Natural killer cell (primary cell): ENCODE measurements at regions not wholly inside any gene's neighbourhood (a gene's known extent, or its start where the extent isn't known, plus 50 kb on each side); places are given as distances from the start of the nearest gene placed in this dataset.

Experiments
- ATAC-seq, 3 donors: fragments of 150-1000 bp in 2 of 3; fragments of 200-7000 bp in 1 of 3; cut with Tn5 transposase; 1 replicate in 1 of 3; 2 replicates in 2 of 3; pipeline ENCODE4 v1.10.0; 2021; ENCODE audit warnings: mild to moderate bottlenecking in 2 of 3, moderate library complexity in 2 of 3
- DNase-seq, 2 donors: peaks; one replicate each; pipeline versions ENCODE4 v3.0.0 to v3.0.0-alpha.2; 2013 to 2021; ENCODE audit warnings: mixed read lengths in 1 of 2
- H3K27ac ChIP-seq: one replicate; pipeline ENCODE4 v1.5.1; 2013; ENCODE audit warnings: mild to moderate bottlenecking, low read length
- H3K27me3 ChIP-seq: one replicate; pipeline ENCODE4 v1.6.1; 2013; ENCODE audit warnings: low read length; ENCODE audit not compliant: control insufficient read depth, insufficient read depth
- H3K36me3 ChIP-seq: one replicate; pipeline ENCODE4 v1.6.1; 2013; ENCODE audit warnings: low read length; ENCODE audit not compliant: control insufficient read depth, insufficient read depth
- H3K4me1 ChIP-seq: one replicate; pipeline ENCODE4 v1.6.1; 2013; ENCODE audit warnings: low read length; ENCODE audit not compliant: control insufficient read depth, insufficient read depth
- H3K4me3 ChIP-seq: one replicate; pipeline ENCODE4 v1.5.1; 2013; ENCODE audit warnings: low read length
- H3K9me3 ChIP-seq: one replicate; pipeline ENCODE4 v1.6.1; 2013; ENCODE audit warnings: low read length; ENCODE audit not compliant: control insufficient read depth, insufficient read depth
- H3K27ac Mint-ChIP-seq, 2 donors: one replicate each; pipeline ENCODE4 v1.8.0; 2022; ENCODE audit warnings: mild to moderate bottlenecking in 2 of 2, mixed read lengths in 2 of 2, moderate library complexity in 1 of 2
- H3K27me3 Mint-ChIP-seq, 2 donors: one replicate each; pipeline ENCODE4 v1.8.0; 2022; ENCODE audit warnings: low read depth in 2 of 2, mixed read lengths in 2 of 2
- H3K36me3 Mint-ChIP-seq: one replicate; pipeline ENCODE4 v1.8.0; 2022; ENCODE audit warnings: mixed read lengths
- H3K4me1 Mint-ChIP-seq, 2 donors: one replicate each; pipeline ENCODE4 v1.8.0; 2022; ENCODE audit warnings: mixed read lengths in 2 of 2
- H3K4me3 Mint-ChIP-seq: one replicate; pipeline ENCODE4 v1.8.0; 2022; ENCODE audit warnings: mild to moderate bottlenecking, moderate library complexity, mixed read lengths
- H3K9me3 Mint-ChIP-seq, 2 donors: one replicate each; pipeline ENCODE4 v1.8.0; 2022; ENCODE audit warnings: mixed read lengths in 2 of 2
- CTCF ChIP-seq: fragments of 200-600 bp; IDR thresholded peaks from one replicate; pipeline ENCODE4 v1.8.0; 2022; ENCODE audit warnings: antibody characterized with exemption
- WGBS: methylation state at CpG from one replicate; pipeline ENCODE4 v1.1.7; 2013; ENCODE audit warnings: missing lambda C conversion rate; ENCODE audit not compliant: insufficient coverage; 5-methylcytosine and 5-hydroxymethylcytosine counted together
- intact Hi-C: fragments of 100-400 bp; cut with micrococcal nuclease; formaldehyde crosslinking; loops from one replicate; pipeline ENCODE4 v1.14.2; 2022

DNA sequence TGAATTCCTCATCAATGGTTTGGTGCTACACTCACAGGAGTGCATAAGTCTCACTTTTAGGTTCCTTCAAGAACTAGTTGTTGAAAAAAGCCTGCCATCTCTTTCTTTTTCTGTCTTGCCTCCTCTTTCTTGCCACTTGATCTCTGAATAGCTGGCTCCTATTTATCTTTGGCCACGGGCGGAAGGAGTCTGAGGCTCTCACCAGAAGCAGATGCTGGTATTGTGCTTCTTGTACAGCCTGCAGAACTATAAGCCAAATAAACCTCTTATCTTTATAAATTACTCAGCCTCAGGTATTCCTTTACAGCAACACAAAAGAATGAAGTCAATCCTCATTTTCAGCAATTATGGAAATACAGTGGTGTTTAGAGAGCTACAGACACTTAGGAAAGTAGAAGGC, 247.1 kb upstream of the PRR16 start:
- intact Hi-C loops: no loop called here
- WGBS: 90% methylated on average over 2 of the region's 2 CpGs

DNA sequence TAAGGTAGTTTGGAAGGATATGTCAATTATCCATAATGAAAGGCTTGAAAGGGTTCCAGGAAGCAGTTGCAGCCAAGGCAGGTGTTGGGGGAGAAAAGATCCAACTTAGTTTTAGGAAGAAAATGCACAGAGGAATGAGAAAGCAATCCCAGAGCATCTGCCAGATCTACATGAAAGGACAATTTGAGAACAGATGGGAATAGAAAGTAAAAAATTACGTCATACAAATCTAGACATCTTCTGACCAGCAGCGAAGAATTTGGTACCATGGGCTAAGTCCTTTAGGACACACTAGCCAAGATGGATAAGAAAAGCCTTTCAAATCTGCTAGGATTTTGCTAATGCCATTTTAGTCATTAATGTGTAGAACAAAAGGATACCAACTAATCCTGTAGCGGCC, 244.1 kb upstream of the PRR16 start:
- intact Hi-C loops: no loop called here

More for the DNA sequence above, 247.1 kb upstream of the PRR16 start:
- Mint-ChIP-seq H3K4me3 (no peak overlapping the region), H3K9me3 (peaks cover 2 to 11% of the 10 kb centered on the region in 2 donors), H3K27me3 (no peaks in the 10 kb centered on the region), H3K4me1 (no peaks in the 10 kb centered on the region), H3K36me3 (peaks cover 10% of the 10 kb centered on the region), H3K27ac (no peak overlapping the region)
- DNase-seq (no peak), ATAC-seq (no peak)
- Histone ChIP-seq H3K4me1 (no peaks in the 10 kb centered on the region), H3K9me3 (no peaks in the 10 kb centered on the region), H3K36me3 (no peaks in the 10 kb centered on the region), H3K27me3 (no peaks in the 10 kb centered on the region), H3K27ac (no peak overlapping the region), H3K4me3 (no peak overlapping the region)
- TF ChIP-seq CTCF: no peak

GRCh38 chr5:120225524-120225923, 238.6 kb upstream of the PRR16 start:
- H3K4me1 ChIP-seq: no peaks in the 10 kb centered on the region
- H3K9me3 Mint-ChIP-seq: peaks cover 4 to 17% of the 10 kb centered on the region in 2 donors
- ATAC-seq (no peak), DNase-seq (no peak)
- H3K4me1 Mint-ChIP-seq: no peaks in the 10 kb centered on the region
- H3K4me3 ChIP-seq: no peak overlapping the region
- H3K27me3 ChIP-seq: no peaks in the 10 kb centered on the region
- peaks cover 3% of the 10 kb centered on the region for H3K9me3 ChIP-seq
- no peak overlapping the region for H3K27ac Mint-ChIP-seq
- WGBS: no CpG with 5 or more reads among the region's 2 CpGs
- no peaks in the 10 kb centered on the region for H3K36me3 Mint-ChIP-seq
- no peak for TF ChIP-seq CTCF
- no peak overlapping the region for H3K27ac ChIP-seq
- intact Hi-C loops: no loop called here
- no peaks in the 10 kb centered on the region for H3K27me3 Mint-ChIP-seq
- no peak overlapping the region for H3K4me3 Mint-ChIP-seq
- H3K36me3 ChIP-seq: no peaks in the 10 kb centered on the region

More for the DNA sequence above, 244.1 kb upstream of the PRR16 start:
- Mint-ChIP-seq H3K27ac (no peak overlapping the region), H3K9me3 (peaks cover 4 to 9% of the 10 kb centered on the region in 2 donors), H3K36me3 (peaks cover 10% of the 10 kb centered on the region), H3K27me3 (no peaks in the 10 kb centered on the region), H3K4me1 (no peaks in the 10 kb centered on the region), H3K4me3 (no peak overlapping the region)
- Histone ChIP-seq H3K4me1 (no peaks in the 10 kb centered on the region), H3K36me3 (no peaks in the 10 kb centered on the region), H3K27ac (no peak overlapping the region), H3K4me3 (no peak overlapping the region), H3K27me3 (no peaks in the 10 kb centered on the region), H3K9me3 (no peaks in the 10 kb centered on the region)
- ATAC-seq (no peak), DNase-seq (no peak)
- TF ChIP-seq CTCF: no peak
- 98% methylated on average over 3 of the region's 3 CpGs for WGBS

DNA sequence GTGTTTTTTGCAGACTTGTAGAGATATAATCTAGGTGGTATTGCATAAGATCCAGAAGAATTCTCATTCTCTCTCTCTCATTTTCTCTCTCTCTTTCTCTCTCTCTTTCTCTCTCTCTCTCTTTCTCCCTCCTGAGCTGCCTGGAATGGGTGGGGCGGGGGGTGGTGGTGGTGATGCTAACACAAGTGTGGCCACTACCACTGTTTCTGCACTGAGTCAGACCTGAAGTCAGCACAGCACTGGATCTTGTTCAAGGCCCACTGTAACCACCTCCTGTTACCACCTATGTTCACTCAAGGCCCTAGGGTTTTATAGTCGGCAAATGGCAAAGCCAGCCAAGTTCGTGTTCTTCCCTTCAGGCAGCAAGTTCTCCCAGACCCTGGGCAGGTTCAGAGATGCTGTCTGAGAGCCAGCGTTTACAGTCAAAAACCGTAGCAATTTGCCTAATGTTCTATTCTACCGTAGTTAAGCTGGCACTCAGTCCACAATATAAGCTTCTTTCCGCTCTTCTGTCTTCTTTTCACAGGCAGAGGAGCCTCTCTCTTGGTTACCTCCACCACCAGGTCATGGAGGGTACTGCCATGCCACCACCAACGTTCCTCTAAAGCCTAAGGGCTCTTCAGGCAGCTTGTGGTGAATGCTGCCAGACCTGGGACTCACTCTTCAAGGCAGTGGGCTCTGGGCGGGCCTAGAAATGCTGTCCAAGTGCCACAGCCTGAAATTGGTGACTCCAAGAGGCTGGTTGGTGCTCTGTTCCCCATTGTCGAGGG, 235.7 kb upstream of the PRR16 start:
- no peaks in the 10 kb centered on the region for H3K36me3 Mint-ChIP-seq
- no peaks in the 10 kb centered on the region for H3K4me1 ChIP-seq
- H3K4me3 ChIP-seq: no peak overlapping the region
- no peaks in the 10 kb centered on the region for H3K27me3 ChIP-seq
- no peak overlapping the region for H3K27ac ChIP-seq
- TF ChIP-seq CTCF: no peak
- 88% methylated on average over 9 of the region's 10 CpGs for WGBS
- DNase-seq: no peak
- no peak overlapping the region for H3K27ac Mint-ChIP-seq
- ATAC-seq: no peak
- H3K4me3 Mint-ChIP-seq: no peak overlapping the region
- intact Hi-C loops: no loop called here
- no peaks in the 10 kb centered on the region for H3K36me3 ChIP-seq
- no peaks in the 10 kb centered on the region for H3K27me3 Mint-ChIP-seq
- H3K9me3 ChIP-seq: peaks cover 3% of the 10 kb centered on the region
- H3K9me3 Mint-ChIP-seq: peaks cover 4 to 24% of the 10 kb centered on the region in 2 donors
- no peaks in the 10 kb centered on the region for H3K4me1 Mint-ChIP-seq
